Right lobe of liver (tissue), 6 donors: ENCODE measurements at regions not wholly inside any gene's neighbourhood (a gene's known extent, or its start where the extent isn't known, plus 50 kb on each side); places are given as distances from the start of the nearest gene placed in this dataset.

ENCODE experiments used
- ATAC-seq, 4 donors: fragments of 200-7000 bp; cut with Tn5 transposase; one replicate each; pipeline ENCODE4 v1.9.1; 2020; ENCODE audit warnings: mild to moderate bottlenecking in 4 of 4, moderate library complexity in 4 of 4
- DNase-seq, 3 donors: peaks; one replicate each; pipeline ENCODE4 v3.0.0-alpha.2; 2020
- H3K27ac ChIP-seq, 3 donors: fragments of 200-600 bp; one replicate each; pipeline ENCODE4 v1.8.0; 2022
- H3K27me3 ChIP-seq, 2 donors: fragments of 200-600 bp; one replicate each; pipeline ENCODE4 v1.8.0; 2022
- H3K36me3 ChIP-seq, 4 donors: fragments of 200-600 bp; sonication (generic) in 1 of 4; one replicate each; pipeline versions ENCODE4 v1.5.1 to v1.8.0; 2017 to 2022; ENCODE audit warnings: control low read depth in 1 of 4
- H3K4me1 ChIP-seq, 4 donors: fragments of 200-600 bp; sonication (generic) in 1 of 4; one replicate each; pipeline versions ENCODE4 v1.5.1 to v1.8.0; 2017 to 2022; ENCODE audit warnings: control low read depth in 1 of 4
- H3K4me3 ChIP-seq, 3 donors: fragments of 200-600 bp; one replicate each; pipeline ENCODE4 v1.8.0; 2022
- H3K9me3 ChIP-seq, 4 donors: fragments of 200-600 bp; sonication (generic) in 1 of 4; one replicate each; pipeline versions ENCODE4 v1.5.1 to v1.8.0; 2017 to 2022; ENCODE audit warnings: control low read depth in 1 of 4
- CTCF ChIP-seq, 4 donors: fragments of 200-600 bp in 3 of 4; fragments of 450-650 bp in 1 of 4; IDR thresholded peaks; one replicate each; pipeline versions ENCODE4 v1.5.1 to v1.8.0; 2016 to 2022; ENCODE audit warnings: antibody characterized with exemption in 4 of 4, mild to moderate bottlenecking in 2 of 4
- POLR2A ChIP-seq: fragments of 450-650 bp; IDR thresholded peaks from one replicate; pipeline ENCODE4 v1.6.1; 2017; ENCODE audit warnings: antibody characterized with exemption, mild to moderate bottlenecking
- WGBS: methylation state at CpG from one replicate; pipeline ENCODE4 v1.1.6; 2018; ENCODE audit warnings: low coverage, low lambda C conversion rate; ENCODE audit not compliant: insufficient coverage; ENCODE audit errors: missing lambda C conversion rate; 5-methylcytosine and 5-hydroxymethylcytosine counted together
- intact Hi-C, 2 donors: fragments of 100-400 bp; cut with DNase I; formaldehyde crosslinking; loops; one replicate each; pipeline versions ENCODE4 v1.11.2 to v1.14.1; 2022
- donor health status: DM: no; HTN: yes; CAD: no.
- donor health status: DM: no; HTN: no; CAD: no.
- donor health status: DM: no; HTN: no; CAD: no.
- donor health status: DM: no; HTN: yes; CAD: no.
- donor health status: DM: no; HTN: yes; CAD: no.

- no peak overlapping the region for H3K4me3 ChIP-seq
- no peaks in the 10 kb centered on the region for H3K4me1 ChIP-seq
- DNase-seq (no peak), ATAC-seq (no peak)
- H3K36me3 ChIP-seq, result no peaks in the 10 kb centered on the region
- no peaks in the 10 kb centered on the region for H3K9me3 ChIP-seq
- H3K27me3 ChIP-seq, result no peaks in the 10 kb centered on the region
- H3K27ac ChIP-seq, result no peak overlapping the region
- intact Hi-C loops, result no loop called here
- TF ChIP-seq CTCF (IDR thresholded peaks at IDR 0.05), result no peak
- no peak for TF ChIP-seq POLR2A
Observed at GRCh38 chr7:80357530-80357929, 154.3 kb downstream of the GNAT3 start.

DNA sequence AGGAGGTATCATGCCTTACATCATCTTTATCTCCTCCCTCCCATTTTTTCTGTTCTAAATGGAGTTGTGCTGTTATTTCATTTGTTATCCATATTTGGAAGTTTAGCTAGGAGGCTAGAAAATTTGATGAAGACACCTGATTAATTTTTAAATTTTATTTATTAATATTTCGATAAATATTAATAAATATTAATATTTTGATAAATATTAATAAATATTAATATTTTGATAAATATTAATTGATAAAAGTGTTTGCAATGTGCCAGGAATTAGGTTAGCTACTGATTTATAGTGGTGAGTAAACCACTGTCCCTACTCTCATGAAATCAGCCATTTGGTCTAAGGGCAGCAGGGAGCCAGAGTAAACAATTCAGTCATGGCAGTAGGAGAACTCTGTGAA is 161.4 kb downstream of the GNAT3 start:
- 0% methylated on average over 1 of the region's 1 CpG for WGBS
- no peaks in the 10 kb centered on the region for H3K36me3 ChIP-seq
- intact Hi-C loops, result no loop called here
- DNase-seq, result no peak
- no peaks in the 10 kb centered on the region for H3K27me3 ChIP-seq
- H3K4me1 ChIP-seq, result no peaks in the 10 kb centered on the region
- H3K27ac ChIP-seq, result no peak overlapping the region
- ATAC-seq, result no peak
- TF ChIP-seq POLR2A (no peak), CTCF (IDR thresholded peaks at IDR 0.05) (no peak)
- H3K9me3 ChIP-seq, result no peaks in the 10 kb centered on the region
- H3K4me3 ChIP-seq, result no peak overlapping the region

- intact Hi-C loops, result no loop called here
- H3K9me3 ChIP-seq, result no peaks in the 10 kb centered on the region
- H3K27ac ChIP-seq, result no peak overlapping the region
- DNase-seq (no peak), ATAC-seq (no peak)
- TF ChIP-seq POLR2A (no peak), CTCF (IDR thresholded peaks at IDR 0.05) (no peak)
- no peaks in the 10 kb centered on the region for H3K36me3 ChIP-seq
- H3K4me1 ChIP-seq, result no peaks in the 10 kb centered on the region
- H3K4me3 ChIP-seq, result no peak overlapping the region
- WGBS, result 73% methylated on average over 2 of the region's 2 CpGs
- H3K27me3 ChIP-seq, result no peaks in the 10 kb centered on the region
Observed at GRCh38 chr7:80348223-80348622, 163.6 kb downstream of the GNAT3 start.

DNA sequence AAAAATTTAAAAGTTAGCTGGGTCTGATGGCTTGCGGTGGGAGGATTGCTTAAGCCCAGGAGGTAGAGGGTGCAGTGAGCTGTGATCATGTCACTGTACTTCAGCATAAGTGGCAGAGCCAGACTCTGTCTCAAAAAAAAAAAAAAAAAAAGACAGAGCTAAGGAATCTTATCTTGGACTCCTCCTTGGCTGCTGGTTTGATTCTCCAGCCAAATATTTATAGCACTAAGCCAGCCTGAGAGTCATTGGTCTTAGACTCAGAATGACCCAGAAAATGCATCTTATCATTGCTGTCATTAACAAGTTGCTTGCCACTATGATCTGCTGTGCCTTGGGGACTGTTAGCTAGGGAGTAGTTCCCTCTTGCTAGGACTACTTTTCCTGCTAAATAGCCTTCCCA is 164.7 kb downstream of the GNAT3 start:
- 50% methylated on average over 1 of the region's 1 CpG for WGBS
- peak in 1 of 4 donors; percentile 21 for ATAC-seq
- Histone ChIP-seq H3K27ac (no peak overlapping the region), H3K9me3 (no peaks in the 10 kb centered on the region), H3K27me3 (no peaks in the 10 kb centered on the region), H3K4me3 (no peak overlapping the region), H3K36me3 (no peaks in the 10 kb centered on the region), H3K4me1 (no peaks in the 10 kb centered on the region)
- intact Hi-C loops, result no loop called here
- TF ChIP-seq POLR2A, result no peak
- no peak for TF ChIP-seq CTCF (IDR thresholded peaks at IDR 0.05)
- no peak for DNase-seq

DNA sequence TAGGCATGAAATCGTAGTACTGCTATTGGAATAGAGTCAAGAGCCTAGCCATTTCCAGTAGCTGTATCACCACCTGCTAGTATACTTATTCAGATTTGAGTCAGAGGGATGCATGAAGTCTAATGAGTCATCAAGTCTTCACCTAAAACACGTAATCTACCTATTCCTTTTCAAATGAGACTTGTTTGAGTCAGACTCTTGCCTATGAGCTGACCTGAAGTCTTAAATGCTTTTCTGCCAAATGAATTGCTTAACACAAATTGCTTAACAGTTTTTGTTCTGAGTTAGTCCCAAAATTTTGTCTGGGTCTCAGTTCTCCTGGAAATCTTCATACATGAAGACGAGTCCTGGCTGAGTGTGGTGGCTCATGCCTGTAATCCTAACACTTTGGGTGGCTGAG is 165.2 kb downstream of the GNAT3 start:
- intact Hi-C loops, result no loop called here
- DNase-seq (no peak), ATAC-seq (peak in 2 of 4 donors; percentile 38 to 46)
- H3K9me3 ChIP-seq, result no peaks in the 10 kb centered on the region
- H3K27ac ChIP-seq, result no peak overlapping the region
- no peak for TF ChIP-seq CTCF (IDR thresholded peaks at IDR 0.05)
- TF ChIP-seq POLR2A, result no peak
- H3K36me3 ChIP-seq, result no peaks in the 10 kb centered on the region
- H3K27me3 ChIP-seq, result no peaks in the 10 kb centered on the region
- no peak overlapping the region for H3K4me3 ChIP-seq
- no peaks in the 10 kb centered on the region for H3K4me1 ChIP-seq
- WGBS, result 65% methylated on average over 3 of the region's 3 CpGs
